Amniotic stem cell (primary cell): ENCODE measurements at regions not wholly inside any gene's neighbourhood (a gene's known extent, or its start where the extent isn't known, plus 50 kb on each side); places are given as distances from the start of the nearest gene placed in this dataset.
A peak's percentile ranks its signal among the peaks of the same experiment; 100 is the strongest.
"Not testable (repeated sequence)": the region's sequence is repeated elsewhere in the genome, so short reads cannot be mapped to it uniquely, and the experiment has no call there.

Experiments
- DNase-seq: peaks from one replicate; lab custom pipeline; 2025; lab: John Stamatoyannopoulos, UW

DNA sequence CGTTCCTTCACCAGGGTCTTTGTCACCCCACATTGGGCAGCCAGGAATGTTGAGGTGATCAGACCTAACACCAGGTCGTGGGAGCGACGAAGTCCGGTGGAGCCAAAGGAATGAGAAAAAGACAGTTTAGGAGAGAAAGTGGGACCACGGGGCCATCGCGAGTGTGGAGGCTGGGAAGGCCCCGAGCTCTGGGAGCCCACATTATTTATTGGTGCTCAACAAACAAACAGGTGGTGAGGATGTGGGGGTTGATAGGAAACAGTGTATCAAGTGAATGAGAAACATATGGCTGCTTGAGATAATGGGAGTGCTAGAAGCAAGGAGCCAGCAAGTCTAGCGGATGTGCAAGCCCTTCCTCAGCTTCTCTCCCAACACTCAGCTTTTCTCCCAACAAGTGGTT, 287.1 kb upstream of the SGK1 start:
- DNase-seq: no peak

DNA sequence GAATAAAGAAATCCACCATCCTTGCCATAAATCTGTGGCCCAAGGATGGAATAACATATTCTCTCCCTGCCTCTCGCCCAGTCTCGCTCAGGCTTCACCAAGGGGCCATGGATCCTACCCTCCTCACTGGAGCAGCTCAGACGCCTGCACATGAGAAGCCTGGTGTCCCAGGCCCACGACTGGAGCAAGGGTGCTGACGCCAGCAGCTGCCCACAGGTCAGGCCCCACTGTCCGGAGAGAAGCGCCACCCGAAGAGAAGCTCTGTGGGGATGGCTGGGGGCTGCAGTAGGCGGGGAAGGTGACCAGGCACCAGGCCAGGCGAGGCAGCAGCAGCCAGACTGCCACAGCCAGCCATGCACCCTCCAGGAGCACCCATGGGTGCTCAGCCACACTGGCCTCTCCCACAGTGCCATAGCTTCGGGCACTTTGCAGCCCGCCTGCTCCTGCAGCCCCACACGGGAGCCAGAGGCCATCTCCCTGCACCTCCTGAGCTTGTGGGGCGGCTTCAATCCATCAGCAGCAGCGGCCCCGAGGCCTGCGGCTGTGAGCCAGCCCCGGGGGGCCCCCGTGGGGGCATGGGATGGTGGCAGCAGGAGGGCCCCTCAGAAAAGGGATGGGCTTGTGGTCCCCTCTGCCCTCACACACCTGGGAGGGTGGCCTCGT, 286.2 kb upstream of the SGK1 start:
- DNase-seq: no peak

DNA sequence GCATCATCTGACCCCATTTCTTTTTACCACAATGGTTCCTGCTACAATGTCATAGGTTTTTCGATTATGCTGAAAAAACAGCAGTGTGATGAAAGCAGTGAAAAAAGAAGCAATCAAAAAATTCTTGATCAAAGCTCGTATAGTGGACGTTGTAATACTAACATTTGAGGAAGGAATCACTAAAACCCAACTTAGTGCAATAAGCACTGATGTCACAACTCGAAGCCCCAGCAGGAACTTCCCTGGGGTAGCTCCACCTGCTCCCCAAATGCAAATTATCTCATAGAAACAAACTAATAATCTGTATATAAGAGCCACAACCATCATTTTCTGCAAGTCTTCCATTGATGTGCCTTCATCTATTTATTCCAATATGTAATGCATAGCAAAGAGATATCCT, 285.6 kb upstream of the SGK1 start:
- DNase-seq: no peak

GRCh38 chr6:134602123-134602522, 284.2 kb upstream of the SGK1 start:
- no peak for DNase-seq

DNA sequence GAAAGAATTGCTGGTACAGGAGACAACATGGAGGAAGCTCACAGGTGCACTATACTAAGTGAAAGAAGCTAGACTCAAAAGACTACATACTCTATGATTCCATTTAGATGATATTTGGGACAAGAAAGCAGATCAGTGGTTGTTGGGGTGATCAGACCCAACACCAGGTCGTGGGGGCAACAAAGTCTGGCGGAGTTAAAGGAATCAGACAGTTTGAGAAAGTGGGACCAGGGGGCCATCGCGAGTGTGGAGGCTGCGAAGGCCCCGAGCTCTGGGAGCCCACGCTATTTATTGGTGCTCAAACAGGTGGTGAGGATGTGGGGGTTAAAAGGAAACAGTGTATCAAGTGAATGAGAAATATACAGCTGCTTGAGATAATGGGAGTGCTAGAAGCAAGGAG, 282.8 kb upstream of the SGK1 start:
- no peak for DNase-seq

DNA sequence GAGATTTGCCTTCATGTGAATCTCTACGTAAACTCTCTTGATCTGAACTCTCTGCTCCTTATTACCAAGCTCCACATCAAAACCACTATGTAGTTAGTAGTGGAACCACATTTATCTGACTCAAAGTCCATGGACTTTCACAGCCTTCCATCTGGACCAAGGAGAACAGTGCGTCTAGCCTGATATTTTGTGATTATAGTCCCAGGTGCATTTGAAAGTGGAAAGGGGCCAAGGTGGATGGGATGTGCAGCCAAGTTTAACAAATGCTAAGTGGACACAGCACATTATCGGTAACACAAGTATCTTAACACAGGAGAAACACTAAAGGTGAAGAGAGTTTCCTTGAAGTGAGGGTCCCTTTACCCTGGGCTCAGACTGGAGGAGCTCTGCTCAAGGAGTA, 281.2 kb upstream of the SGK1 start:
- no peak for DNase-seq

- no peak for DNase-seq
These were observed 278.3 kb upstream of the SGK1 start for GRCh38 chr6:134596191-134596590.

DNA sequence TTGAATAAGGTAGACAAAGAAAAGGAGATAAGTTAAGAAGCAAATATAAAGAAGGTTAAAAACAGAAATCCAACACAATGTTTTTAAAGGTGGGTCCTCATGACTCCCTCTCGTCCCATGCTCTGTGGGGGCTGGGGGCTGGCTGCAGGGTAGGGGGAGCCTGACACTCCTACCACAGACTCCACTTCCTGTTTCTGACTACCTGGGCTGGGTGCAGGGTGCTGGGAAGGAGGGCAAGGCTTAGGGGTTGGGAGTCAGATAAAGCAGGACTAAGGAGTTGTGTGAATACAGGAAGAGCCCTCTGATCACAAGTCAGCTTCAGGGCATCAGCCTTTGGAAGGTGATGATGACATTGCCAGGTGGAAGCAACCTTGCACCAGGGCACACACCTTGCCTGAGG, 277.0 kb upstream of the SGK1 start:
- no peak for DNase-seq

GRCh38 chr6:134593887-134594286, 276.0 kb upstream of the SGK1 start:
- no peak for DNase-seq

- DNase-seq: no peak
These were observed 275.5 kb upstream of the SGK1 start for GRCh38 chr6:134593442-134593841.

GRCh38 chr6:134593024-134593423, 275.1 kb upstream of the SGK1 start:
- no peak for DNase-seq

GRCh38 chr6:134590449-134590848, 272.5 kb upstream of the SGK1 start:
- no peak for DNase-seq

- DNase-seq: no peak
These were observed 272.1 kb upstream of the SGK1 start for GRCh38 chr6:134590004-134590403.

GRCh38 chr6:134589512-134589911, 271.6 kb upstream of the SGK1 start:
- peak; percentile 85 for DNase-seq

GRCh38 chr6:134588267-134588666, 270.4 kb upstream of the SGK1 start:
- DNase-seq: no peak

GRCh38 chr6:134585517-134585873, 267.6 kb upstream of the SGK1 start:
- DNase-seq: no peak

DNA sequence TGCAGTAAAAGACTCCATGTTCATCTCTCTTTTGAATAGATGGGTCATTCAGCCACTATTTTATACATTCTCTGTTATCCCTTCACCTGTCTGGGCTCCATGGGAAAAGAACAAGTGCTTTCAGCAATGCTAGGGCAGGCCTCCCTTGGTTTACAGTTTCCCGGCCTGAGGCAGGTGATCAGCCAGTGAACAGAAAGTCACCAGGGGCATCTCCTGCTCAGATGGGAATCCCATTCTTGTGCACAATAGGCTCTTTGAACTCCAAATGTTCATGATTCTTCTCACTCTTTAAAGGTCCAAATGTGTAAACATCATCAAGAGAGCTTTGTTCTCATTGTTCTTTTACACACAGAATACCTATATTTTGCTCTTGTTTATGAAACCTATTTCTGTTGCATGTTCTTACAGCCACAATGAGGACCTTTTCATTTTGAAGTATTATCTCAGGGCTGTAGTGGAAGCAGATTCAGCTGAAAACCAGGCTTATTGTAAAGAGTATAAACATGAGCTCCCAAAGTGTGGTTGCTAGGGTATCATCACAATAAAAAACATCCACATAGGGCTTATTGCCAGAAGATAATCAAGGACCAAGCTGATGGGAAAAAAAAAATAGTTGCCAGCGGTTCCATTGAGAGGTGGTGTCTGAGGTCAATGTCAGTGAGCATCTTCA, 267.1 kb upstream of the SGK1 start:
- no peak for DNase-seq

GRCh38 chr6:134577998-134578397, 260.1 kb upstream of the SGK1 start:
- DNase-seq: no peak

GRCh38 chr6:134575221-134575620, 257.3 kb upstream of the SGK1 start:
- no peak for DNase-seq

GRCh38 chr6:134574491-134574890, 256.6 kb upstream of the SGK1 start:
- DNase-seq: no peak

DNA sequence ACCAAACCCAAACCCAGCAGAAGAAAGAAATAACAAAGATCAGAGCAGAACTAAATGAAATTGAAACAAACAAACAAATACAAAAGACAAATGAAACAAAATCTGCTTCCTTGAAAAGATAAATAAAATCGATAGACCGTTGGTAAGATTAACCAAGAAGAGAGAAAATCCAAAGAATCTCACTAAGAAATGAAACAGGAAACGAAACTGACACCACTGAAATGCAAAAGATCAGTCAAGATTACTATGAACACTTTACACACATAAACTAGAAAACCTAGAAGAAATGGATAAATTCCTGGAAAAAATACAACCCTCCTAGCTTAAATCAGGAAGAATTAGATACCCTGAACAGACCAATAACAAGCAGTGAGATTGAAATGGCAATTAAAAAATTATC, 252.1 kb upstream of the SGK1 start:
- not testable (repeated sequence) for DNase-seq

DNA sequence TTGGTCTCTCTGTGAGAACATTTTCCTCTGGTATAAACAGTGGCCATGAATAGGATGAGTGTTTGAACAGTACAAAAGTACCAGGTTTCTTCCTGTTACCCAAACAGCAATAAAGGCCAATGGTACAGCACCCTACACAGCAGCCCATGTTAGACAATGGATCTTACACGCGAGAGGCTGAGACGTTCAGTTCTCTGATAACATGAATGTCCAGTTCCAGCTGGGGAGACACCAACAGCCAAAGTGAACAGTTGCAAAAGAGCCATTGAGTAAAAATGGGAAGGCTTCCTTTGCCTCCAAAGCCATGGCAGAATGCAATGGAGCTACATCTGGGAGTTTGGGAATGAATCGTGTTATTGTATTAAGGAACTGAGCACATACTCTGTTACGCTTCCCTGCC, 246.8 kb upstream of the SGK1 start:
- DNase-seq: no peak

- DNase-seq: no peak
These were observed 242.1 kb upstream of the SGK1 start for GRCh38 chr6:134560019-134560418.

GRCh38 chr6:134557509-134557908, 239.6 kb upstream of the SGK1 start:
- DNase-seq: no peak
